Umbilical cord (tissue), 1 donor: ENCODE measurements at regions not wholly inside any gene's neighbourhood (a gene's known extent, or its start where the extent isn't known, plus 50 kb on each side); places are given as distances from the start of the nearest gene placed in this dataset.

ENCODE experiments used
- DNase-seq: peaks from one replicate; pipeline ENCODE4 v3.0.0-alpha.2; 2015; ENCODE audit warnings: low spot score

GRCh38 chr2:41663056-41663455 lies 384.8 kb upstream of the PKDCC start:
- peak; percentile 63 for DNase-seq

GRCh38 chr2:41668529-41668928 lies 379.3 kb upstream of the PKDCC start:
- peak; percentile 58 for DNase-seq

GRCh38 chr2:41678639-41679038 lies 369.2 kb upstream of the PKDCC start:
- no peak for DNase-seq

GRCh38 chr2:41686156-41686555 lies 361.7 kb upstream of the PKDCC start:
- DNase-seq, result peak; percentile 63

GRCh38 chr2:41691561-41691960 lies 356.3 kb upstream of the PKDCC start:
- no peak for DNase-seq

- DNase-seq, result no peak
Observed at GRCh38 chr2:41694536-41695049, 353.2 kb upstream of the PKDCC start.

GRCh38 chr2:41695198-41696113 lies 352.4 kb upstream of the PKDCC start:
- peak; percentile 38 for DNase-seq

- no peak for DNase-seq
Observed at GRCh38 chr2:41697389-41697788, 350.4 kb upstream of the PKDCC start.

GRCh38 chr2:41698678-41699422 lies 349.0 kb upstream of the PKDCC start:
- DNase-seq, result peak; percentile 48

GRCh38 chr2:41701231-41701630 lies 346.6 kb upstream of the PKDCC start:
- no peak for DNase-seq

GRCh38 chr2:41703123-41703522 lies 344.7 kb upstream of the PKDCC start:
- DNase-seq, result no peak

GRCh38 chr2:41705634-41706033 lies 342.2 kb upstream of the PKDCC start:
- DNase-seq, result no peak

- no peak for DNase-seq
Observed at GRCh38 chr2:41706286-41706685, 341.5 kb upstream of the PKDCC start.

GRCh38 chr2:41707790-41708451 lies 339.9 kb upstream of the PKDCC start:
- no peak for DNase-seq

GRCh38 chr2:41709702-41710599 lies 337.9 kb upstream of the PKDCC start:
- DNase-seq, result no peak

- no peak for DNase-seq
Observed at GRCh38 chr2:41710944-41711343, 336.9 kb upstream of the PKDCC start.

GRCh38 chr2:41711736-41712135 lies 336.1 kb upstream of the PKDCC start:
- no peak for DNase-seq

- no peak for DNase-seq
Observed at GRCh38 chr2:41716497-41716896, 331.3 kb upstream of the PKDCC start.

GRCh38 chr2:41717839-41718238 lies 330.0 kb upstream of the PKDCC start:
- DNase-seq, result no peak

- DNase-seq, result no peak
Observed at GRCh38 chr2:41718705-41719104, 329.1 kb upstream of the PKDCC start.

GRCh38 chr2:41719756-41720155 lies 328.1 kb upstream of the PKDCC start:
- no peak for DNase-seq
